HG02678 (cell line): ENCODE measurements at regions not wholly inside any gene's neighbourhood (a gene's known extent, or its start where the extent isn't known, plus 50 kb on each side); places are given as distances from the start of the nearest gene placed in this dataset.
"Not testable (repeated sequence)": the region's sequence is repeated elsewhere in the genome, so short reads cannot be mapped to it uniquely, and the experiment has no call there.

Experiments used
- ATAC-seq: cut with Tn5 transposase; IDR thresholded peaks from one replicate; pipeline ENCODE4 v1.9.1; 2021; ENCODE audit warnings: mild to moderate bottlenecking, moderate library complexity; ENCODE audit not compliant: unreplicated experiment

DNA sequence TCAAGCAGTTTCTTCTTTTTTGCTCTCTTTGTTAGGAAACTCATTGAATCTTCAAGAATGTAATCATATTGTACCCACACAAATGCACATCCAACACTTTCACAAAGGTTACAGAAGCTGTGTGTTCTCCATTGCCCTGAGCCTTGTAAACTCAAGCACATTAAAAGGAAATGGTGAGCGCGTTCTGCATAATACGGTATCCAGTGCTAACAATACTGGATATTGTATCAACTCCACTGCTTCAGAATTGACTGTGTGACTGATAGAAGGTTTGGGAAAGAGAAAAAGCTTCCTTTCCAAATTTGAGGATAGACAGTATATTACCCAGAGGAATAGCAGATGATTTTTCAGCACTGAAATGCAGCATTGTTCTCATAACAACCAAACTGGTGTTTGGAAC lies 268.9 kb upstream of the RBMS3 start:
- ATAC-seq: no peak

DNA sequence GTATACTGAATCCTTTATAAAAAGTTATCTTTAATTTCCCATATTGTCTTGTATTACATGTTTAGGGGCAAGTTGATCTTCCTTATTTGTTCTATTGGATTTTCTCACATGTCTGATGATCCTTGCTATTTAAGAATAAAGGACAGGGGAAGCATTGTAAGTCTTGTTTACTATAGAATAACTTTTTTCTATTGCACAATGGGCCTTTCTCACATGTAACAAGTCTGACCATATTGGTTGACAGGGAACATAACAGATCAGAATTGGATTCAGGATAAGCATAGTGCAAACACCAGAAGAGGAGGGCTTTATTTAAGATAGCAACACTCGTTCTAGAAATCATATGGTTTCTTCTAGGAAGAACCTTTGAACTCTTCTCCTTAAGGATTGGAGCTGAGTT lies 257.9 kb upstream of the RBMS3 start:
- ATAC-seq: no peak

DNA sequence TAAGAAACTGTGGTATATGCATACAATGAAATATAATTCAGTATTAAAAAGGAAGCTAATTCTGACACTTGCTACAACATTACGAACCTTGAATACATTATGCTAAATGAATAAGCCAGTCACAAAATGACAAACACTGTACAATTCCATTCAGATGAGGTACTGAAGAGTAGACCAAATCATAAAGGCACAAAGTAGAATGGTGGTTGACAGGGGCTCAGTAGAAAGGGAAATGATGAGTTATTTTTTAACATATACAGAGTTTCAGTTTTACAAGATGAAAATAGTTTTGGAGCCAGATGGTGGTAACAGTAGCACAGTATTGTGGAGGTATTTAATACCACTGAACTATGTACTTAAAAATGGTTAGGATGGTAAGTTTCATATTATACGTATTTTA lies 254.6 kb upstream of the RBMS3 start:
- peak; percentile 95 for ATAC-seq

DNA sequence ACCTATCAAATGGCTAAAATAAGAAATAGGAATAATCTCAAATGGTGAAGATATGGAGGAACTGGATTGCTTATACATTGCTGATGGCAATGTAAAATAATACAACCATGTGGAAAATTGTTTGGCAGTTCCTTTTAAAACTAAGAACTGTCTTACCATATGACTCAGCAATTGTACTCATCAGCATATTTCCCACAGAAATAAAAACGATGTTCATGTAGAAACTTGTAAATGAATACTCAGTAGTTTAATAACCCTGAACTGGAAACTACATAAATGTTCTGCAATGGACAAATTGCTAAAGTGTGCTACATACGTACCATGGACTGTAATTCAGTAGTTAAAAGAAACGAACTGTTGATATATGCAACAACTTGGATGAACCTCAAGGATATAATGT lies 253.9 kb upstream of the RBMS3 start:
- ATAC-seq: peak; percentile 39

DNA sequence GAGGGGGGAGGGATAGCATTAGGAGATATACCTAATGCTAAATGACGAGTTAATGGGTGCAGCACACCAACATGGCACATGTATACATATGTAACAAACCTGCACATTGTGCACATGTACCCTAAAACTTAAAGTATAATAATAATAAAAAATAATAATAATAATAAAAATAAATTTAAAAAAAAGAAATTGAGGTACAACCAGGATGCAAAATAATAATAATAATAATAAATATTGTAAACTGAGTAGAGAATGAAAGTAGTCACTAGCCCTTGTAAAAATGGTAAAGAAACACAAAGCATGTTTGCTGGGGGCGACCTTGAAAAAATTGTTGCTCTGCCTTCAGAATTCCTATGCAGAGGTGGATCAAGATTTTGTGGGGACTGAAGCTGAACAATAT lies 249.7 kb upstream of the RBMS3 start:
- not testable (repeated sequence) for ATAC-seq

DNA sequence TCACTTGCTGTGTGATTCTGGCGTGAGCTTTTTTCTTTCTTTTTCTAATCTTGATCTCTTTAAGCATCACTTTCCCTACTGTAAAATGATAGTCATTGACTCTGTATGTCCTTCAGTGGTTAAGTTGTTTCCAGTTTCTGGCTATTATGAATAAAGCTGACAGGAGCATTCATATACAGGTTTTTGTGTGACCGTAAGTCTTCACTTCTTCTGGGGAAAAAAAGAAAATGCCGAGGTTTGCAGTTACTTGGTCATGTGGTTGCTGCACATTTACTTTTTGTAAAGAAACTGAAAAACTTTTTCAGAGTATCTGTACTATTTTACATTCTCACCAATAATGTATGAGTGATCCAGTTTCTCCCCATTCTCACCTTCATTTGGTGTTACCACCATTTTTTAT lies 247.4 kb upstream of the RBMS3 start:
- ATAC-seq: no peak

DNA sequence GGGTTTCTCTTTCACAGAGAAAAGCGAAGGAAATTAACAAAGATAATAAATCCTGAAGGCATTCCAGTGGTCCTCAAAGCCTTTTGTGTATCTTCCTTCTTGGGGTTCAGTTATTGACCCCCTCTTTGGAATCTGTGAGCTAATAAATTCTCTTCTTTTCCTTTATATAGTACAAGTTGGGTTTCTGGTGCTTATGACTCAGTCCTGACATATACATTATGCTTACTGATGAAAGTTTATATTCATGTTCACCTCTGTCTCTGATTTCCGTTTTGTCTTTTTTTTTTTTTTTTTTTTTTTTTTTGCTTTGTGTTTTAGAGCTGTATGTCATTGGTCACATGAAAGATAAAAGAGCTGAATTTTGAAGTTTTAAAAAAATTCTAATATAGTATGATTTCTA lies 230.7 kb upstream of the RBMS3 start:
- no peak for ATAC-seq

DNA sequence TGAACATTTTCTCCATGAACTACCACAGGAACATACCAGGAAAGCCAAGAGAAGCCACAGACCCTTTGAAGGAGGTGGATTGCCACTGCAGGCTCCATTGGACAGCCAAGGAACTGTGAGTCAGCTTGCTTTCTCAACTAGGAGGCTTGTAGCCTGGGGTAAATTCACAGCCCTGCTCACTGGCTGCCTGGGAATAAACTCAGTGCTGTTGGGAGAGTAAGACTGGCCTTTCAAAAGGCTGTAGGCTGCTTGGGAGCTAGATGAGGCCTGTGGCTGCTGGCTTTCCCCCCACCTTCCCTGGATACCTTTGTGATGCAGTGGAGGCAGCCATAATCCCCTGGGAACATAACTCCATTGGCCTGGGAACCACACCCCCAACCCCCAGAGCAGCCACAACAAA lies 223.5 kb upstream of the RBMS3 start:
- no peak for ATAC-seq

DNA sequence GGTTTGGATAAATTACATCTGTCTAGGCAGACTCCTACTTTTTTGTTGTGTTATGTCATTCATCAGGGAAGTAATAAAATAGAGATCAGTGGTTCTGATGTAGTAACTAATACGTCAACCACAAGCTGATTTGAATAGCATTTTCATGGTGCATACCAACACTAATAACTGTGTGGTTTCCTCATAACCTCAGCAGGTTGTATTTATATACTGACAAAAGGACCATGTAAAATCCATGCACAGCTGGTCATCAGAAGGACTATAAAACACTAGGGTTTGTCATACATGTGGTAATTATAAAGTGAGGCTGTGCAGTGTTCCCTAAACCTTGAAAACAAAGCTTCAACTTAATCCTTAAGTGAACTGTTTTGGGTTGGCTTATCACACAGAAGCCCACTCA lies 216.8 kb upstream of the RBMS3 start:
- no peak for ATAC-seq

DNA sequence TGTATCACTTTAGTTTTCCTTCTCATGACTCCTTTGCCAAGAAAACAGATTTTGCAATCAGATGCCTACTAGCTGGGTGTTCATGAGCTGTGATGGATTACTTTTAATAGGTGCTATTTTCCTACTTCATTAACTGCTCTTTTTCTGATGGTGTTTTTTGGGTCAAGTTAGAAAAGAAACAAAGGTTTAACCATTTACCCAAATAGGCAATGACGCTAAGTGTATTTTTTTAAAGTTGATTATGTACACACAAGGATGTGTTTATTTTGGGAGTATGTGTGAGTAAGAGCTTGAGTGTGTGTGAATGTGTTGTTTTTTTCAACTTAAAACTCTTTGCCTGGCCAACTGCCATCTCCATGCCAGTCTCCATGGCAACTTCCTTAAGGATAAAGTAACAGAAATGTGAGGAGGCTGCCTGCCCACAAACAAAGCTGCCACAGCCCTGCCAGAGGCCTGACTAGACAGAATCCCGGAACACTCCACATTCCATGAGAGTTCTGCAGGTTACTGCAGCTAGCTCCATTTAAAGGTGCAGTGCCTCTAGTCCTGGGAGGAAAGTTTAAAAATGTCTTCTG lies 215.6 kb upstream of the RBMS3 start:
- ATAC-seq: no peak

DNA sequence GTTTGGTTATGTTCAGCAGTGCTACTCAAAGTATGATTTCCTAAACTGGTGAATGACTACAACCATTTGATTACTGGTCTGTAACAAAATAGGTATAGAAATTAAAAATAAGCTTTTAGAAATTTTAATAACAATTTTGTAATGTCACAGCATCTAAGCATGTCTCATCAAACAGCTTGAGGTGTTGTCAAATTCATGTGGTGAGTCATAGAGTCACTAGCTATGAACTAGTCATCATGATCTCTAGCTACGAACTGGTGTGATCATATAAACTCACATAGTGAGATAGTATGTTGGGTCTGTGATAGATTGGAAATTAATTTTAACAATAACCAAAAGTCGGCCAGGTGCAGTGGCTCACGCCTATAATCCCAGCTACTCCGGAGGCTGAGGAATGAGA lies 213.9 kb upstream of the RBMS3 start:
- no peak for ATAC-seq

DNA sequence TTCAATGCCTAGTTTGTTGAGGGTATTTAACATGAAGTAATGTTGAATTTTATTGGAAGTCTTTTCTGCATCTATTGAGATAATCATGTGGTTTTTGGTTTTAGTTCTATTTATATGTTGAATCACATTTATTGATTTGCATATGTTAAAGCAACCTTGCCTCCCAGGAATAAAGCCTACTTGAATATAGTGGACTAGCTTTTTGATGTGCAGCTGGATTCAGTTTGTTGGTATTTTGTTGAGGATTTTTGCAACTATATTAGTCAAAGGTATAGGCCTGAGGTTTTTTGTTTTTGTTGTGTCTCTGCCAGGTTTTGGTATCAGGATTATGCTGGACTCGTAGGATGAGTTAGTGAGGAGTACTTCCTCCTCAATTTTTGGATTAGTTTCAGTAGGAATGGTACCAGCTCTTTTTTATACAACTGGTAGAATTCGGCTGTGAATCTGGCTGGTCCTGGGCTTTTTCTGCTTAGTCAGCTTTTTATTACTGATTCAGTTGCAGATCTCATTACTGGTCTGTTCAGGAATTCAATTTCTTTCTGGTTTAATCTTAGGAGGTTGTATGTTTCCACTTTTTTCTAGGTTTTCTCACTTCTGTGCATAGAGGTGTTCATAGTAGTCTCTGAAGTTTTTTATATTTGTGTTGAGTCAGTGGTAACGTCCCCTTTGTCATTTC lies 209.8 kb upstream of the RBMS3 start:
- ATAC-seq: no peak

DNA sequence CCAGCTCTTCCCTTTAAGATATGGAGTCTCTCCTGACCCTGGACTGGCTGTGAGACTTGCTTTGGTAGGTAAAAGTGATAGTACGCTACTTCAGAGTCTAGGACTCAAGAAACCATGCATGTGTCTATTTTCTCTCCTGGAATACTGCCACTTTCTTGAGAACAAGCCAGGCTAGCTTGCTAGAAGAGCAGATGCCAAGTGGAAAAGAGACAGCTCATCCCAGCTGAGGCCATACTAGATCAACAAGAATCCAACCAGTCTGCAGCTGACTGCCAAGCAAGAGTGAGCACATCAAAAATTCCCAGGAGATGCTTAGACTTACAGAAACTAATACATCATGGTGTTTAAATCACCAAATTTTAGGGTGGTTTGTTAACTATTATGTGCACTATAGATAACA lies 208.3 kb upstream of the RBMS3 start:
- ATAC-seq: no peak

DNA sequence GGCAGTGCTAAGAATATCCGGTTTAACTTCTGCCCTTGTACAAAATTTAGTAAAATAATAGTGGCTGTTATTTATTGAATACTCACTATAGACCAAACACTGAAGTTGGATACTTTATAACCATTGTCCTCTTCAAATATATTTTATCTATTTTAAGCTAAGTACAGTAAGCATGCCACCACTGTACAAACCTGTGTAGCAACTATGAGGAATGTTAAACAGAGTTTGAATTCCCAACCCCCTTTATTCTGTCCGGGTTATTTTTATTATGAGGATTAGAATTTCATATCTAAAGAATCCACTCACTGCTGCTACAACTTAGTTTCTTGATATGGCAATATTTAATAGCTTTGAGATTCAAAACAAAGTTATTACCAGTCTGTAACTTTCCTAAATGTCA lies 203.5 kb upstream of the RBMS3 start:
- ATAC-seq: no peak

DNA sequence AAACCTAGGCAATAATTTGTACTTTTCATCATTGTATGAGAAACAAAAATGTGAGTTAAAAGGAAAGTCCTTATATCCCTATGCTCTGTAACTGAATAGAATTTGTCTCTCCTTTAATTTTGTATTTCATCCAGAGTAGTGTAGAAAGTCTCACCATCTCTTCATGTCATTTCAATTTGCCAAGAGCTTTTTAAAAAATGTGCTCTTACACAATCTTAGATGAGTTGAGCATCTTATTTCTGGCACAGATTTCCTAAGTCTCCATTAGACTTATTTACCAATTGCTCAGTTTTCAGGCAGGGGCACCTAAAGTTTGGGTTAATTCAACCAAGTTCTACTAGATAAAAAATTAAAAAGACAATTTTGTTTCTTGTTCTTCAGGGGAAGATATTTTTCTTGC lies 201.5 kb upstream of the RBMS3 start:
- ATAC-seq: no peak

DNA sequence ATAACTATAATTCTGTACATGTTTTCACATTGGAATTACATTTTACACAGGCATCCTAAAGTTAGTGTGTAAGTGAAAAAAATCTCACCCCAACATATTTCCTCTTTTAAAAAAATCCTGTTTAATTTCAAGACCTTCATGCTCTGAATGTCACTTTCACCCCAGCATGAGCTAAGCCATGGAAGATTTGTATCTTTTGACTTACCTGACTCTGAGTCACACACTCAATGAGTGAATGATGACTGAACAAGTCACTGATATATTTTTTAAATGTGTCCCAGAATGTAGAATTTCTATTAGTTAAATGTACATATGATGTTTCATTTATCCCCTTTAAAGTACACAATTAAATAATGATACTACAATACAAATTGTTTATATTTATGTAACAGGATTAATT lies 199.9 kb upstream of the RBMS3 start:
- ATAC-seq: no peak

DNA sequence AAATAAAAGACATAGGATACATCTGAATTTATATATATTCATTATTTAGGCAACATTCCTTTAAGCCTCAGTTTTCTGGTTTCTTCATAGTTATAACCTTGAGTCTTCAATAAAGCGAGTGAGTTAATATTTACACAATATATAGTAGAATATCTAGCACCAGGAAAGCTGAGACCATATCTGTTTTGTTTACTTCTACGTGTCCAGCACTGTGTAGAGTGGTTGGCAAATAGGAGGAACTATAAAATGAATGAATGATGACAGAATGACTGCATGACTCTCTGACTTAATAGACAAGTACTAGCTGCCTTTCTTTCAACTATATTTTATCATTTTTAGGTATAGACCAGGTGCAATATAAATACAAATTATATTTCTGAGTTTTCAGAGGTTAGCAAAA lies 197.8 kb upstream of the RBMS3 start:
- no peak for ATAC-seq

DNA sequence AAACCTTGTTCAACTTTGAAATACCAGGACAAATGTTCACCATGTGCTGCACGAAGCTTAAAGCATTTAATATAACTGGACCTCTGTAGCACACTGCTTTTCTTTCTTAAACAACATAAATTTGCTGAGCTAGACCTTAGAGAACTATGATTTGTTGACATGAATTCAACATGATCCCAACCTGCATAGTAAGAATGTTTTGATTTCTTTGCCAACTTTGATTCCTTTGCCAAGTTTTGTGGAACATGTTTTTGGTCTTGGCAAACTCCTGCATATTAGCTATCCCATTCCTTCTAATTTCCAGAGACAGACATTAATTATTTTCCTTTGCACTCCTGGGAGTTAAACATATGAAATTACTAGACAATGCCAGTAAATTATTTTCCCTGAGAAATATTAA lies 197.2 kb upstream of the RBMS3 start:
- ATAC-seq: no peak

DNA sequence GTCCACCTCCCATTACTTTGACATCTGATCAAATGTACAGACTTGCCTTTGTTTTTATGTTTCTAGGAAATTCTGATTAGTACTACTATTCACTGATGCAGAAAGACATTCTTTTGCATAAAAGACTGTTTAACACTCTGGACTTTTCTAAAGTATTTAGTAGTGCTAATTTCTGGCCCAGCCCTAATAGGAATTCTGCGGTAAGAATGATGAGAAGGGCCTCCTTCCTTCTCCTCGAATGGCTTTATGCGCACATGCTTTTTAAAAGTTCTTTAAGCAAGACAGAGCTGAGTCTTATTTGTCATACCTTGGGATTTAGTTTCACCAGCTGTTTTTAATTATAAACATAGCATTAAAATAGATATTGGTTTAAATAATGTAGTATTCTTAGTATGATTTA lies 192.3 kb upstream of the RBMS3 start:
- no peak for ATAC-seq

DNA sequence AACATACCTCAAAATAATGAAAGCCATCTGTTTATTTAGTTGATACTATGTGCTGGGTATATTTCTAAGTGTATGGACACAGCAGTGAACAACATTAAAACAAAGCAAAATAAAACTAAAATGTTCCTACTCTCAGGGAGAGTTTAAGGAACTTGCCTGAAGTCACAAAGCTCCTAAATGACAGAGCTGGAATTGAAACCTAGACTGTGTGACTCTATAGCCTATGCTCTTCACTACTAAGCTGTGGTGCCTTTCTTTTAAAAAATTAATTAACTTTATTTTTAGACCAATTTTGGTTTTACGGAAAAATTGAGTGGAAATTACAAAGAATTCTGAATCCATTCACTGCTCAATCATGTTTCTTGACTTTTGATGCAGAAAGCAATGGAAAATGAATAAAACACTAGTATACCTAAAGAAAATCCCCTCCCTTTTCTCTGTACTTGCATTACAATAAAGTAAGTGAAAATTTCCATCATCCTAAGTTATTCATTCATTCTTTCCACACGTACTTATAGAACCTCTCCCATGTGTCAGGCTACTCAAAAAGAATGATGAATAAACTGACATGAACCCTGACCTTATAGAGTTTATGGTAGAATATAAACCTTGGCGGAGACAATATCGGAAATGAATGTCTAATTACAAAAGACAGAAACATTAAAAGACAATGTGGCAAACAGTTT lies 189.8 kb upstream of the RBMS3 start:
- ATAC-seq: no peak

DNA sequence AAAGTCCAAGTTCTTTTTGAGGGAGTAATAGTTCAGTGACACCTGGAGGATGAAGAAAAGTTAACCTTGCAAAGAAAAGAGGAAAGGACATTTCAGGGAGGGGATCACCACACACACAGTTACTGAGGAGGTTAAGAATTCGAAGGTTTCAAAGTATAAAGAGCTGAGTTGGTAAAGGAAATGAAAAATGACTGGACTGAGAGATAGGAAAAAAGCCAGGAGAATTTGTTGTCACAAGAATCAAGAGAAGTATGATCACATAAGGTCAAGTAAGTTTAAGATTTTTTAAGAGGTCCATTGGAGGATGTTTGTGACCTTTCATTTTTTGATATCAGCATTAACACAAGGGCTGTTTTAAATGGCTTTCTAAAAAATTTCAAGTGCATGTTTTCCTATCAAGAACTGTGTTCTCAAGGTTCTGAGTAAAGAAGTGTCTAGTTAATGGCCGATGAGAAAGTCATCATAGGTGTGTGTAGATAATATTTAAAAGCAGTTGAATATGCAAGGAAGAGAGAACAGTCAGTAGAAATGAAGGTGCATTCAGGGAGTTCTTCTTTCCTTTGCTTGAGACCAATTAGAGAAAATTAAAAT lies 189.2 kb upstream of the RBMS3 start:
- no peak for ATAC-seq

DNA sequence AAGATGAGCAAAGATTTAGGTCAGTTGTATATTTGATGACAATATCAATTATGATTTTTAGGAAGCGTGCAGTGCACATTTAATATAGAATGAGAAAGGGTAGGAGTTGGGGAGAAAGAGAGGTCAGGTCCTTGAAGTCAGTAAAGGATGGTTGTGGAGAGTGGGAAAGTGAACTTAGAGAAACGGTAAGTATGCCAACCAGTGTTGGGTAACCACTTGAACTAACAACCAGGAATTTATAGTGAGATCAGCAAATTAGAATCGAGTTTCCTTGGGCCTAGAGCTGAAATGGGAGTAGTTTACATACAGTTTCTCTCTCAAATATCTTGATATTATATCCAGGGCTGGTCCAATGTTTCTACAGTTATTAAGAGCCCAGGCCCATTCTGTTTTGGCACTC lies 188.5 kb upstream of the RBMS3 start:
- ATAC-seq: no peak
